GM21619 (cell line): ENCODE measurements at regions not wholly inside any gene's neighbourhood (a gene's known extent, or its start where the extent isn't known, plus 50 kb on each side); places are given as distances from the start of the nearest gene placed in this dataset.

Source experiments
- ATAC-seq: cut with Tn5 transposase; IDR thresholded peaks from one replicate; pipeline ENCODE4 v1.9.1; 2021; ENCODE audit not compliant: unreplicated experiment

DNA sequence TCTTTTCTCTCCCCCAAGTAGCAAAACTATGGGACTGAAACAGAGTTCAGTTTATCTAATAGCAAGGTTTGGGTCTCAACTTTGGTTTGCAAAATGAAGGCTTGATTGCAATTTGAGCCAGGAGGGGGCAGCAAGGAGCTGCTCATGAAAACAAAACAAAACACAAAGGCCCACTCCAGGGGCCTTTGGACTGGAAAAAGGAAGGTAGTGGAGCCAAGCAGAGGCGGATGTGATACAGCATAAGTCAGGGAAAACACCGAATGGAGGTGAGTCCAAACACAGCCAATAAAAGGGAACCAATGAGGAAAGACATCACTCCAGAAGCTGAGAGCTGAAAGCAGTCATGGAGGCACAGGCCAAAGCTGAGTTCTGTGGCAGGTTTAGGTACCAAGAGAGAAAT lies 799.7 kb upstream of the ACVR2A start:
- no peak for ATAC-seq

DNA sequence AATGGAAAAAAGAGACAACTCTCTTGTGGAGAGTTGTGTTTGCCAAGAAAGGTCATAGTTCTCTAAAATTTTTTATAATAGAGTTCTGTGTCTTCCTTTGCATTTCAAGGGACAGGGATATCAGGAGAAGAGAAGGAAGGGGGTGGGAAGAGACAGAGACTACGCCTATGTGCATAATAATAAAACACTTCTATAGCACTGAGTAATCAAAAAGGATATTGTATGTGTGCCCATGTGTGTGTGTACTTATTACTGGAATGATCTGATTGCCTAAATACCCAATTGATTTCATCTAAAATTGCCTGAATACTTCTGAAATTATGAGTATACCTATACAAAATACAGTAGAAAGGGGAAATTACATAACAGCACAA lies 803.7 kb upstream of the ACVR2A start:
- ATAC-seq, result no peak

DNA sequence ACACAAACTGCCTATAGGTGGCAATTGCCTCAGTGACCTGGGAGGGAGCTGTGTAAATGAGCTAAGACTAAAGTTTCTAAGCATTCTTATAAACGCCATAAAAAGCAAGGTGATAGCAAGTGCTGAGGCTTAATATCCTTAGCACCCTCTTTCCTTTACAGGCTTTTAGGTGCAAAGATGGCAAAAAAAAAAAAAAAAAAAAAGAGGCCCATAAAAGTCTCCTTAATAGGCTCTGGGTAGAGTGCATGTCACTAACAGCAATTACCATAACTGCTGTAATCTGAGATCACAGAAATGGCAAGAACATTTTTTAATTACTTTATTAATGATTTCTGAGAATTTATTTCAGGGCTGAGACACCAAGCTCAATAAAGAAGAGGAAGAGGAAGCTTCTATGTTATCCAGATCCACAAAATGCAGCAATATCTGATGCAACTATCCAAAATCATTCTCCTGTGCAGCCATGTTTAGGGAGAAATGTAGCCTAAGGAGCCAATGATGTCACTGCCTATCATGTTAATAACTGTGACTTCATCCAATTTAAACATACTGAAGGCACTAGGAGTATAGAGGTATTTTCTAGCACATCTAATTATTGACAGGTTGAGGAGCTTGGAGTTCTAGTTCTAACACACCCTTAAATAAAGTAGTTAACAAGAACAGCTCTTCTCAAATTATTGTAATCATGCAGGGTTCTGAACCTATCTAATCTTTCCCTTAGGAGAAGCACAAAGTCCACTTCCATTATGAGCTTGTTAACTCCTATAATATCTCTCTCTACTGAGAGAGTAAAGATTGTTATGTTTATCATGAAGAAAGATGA lies 804.3 kb upstream of the ACVR2A start:
- ATAC-seq, result no peak

DNA sequence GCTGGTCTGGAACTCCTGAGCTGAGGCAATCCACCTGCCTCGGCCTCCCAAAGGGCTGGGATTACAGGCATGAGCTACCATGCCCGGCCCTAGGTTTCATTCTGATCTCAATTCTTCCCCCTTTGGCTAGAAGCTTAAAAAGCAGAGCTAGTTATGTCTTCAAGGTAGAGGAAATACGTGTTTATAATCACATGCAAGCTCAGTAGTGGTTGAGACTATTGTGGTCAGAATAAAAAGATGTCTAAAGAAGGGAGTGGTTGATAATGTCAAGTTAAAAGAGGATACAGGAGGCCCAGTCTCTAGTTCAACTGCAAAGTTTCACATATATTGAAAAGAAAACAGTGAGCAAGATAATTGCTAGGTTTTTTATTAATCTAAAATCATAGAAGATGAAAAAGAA lies 807.8 kb upstream of the ACVR2A start:
- no peak for ATAC-seq

DNA sequence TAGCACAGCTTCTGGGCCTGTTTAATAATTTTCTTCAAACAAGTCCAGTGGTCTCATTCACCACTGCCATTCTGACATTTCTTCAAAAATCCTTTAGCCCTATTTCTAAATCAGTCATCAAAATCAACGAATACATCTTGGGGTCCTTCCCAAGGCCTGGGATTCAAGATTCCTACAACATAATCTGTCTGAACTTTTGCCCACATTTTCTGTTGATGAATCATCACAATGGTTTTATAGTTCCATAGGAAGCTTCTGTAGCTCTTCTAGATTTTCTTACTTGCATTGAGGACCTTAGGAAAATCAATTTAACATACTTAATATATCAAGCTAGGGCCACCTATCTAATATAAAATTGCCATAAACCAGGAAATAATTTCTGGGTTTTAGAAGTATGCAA lies 811.8 kb upstream of the ACVR2A start:
- no peak for ATAC-seq

DNA sequence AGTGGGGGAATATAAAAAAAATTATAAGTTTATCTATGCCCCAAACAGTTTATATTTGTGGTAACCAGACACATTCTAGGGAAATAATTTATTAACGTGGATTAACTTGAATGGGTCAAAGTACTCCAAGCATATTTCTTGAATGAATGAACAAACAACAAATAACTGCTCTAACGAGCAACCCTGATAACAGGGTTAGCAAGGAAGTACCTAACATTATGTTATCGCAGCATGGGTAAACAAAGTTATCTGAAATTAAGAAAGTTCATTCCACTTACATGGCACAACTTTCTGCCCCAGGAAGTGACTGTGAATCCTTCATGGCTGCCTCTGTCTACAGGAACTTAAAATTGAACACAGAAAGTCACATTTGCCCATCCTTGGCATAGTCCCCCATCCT lies 812.9 kb upstream of the ACVR2A start:
- ATAC-seq, result no peak

DNA sequence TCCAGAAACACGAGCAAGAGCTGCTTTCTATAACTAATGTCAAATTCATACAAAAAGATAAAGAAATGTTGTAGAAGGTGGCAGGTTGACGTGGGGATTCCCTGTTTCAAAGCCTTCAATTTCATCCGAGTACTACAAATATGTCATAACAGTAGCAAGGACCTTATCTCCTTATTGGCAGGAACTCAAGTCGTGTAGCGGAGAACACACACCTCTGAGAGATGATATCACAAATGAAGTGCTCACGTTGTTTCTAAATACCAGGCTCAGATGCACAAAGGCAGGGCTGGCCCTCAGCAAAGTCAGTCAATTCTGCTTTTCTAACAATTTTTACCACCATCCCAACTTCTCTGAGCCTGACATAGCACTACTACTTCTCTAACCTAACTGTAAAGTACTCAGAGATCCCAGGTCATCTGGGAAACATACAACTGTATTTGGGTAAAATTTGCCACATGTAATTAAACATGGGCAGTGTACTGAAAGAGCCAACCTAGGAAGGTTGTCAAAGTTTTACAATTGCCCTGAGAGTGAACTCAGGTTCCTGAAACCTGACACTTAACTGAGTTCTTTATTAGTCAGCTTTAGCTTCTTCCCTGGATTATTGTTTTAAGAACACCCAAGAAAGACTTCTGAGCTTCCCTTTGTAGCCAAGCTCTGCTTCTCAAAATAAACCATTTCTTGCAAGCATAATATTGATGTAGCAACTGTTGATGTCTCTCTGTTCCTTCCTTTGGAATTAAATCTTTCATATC lies 813.7 kb upstream of the ACVR2A start:
- ATAC-seq, result no peak

DNA sequence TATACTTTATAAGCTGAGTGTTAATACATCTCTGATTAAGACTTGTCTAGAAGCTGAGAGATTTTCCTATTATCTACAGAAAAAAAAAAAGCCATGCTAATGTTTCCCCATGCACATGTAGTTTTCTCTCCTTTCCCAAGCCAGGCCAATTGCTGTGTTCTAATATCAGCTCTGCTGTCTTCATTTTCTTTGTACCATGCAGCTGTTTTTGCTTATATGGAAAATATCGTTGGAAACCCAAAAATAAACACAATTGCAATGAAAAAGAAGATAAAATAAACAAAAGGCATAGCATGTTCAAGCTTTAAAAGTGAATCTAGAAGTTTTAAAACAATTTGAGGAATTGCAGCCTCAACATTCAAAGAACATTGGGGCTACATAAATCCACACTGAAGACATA lies 817.4 kb upstream of the ACVR2A start:
- no peak for ATAC-seq

DNA sequence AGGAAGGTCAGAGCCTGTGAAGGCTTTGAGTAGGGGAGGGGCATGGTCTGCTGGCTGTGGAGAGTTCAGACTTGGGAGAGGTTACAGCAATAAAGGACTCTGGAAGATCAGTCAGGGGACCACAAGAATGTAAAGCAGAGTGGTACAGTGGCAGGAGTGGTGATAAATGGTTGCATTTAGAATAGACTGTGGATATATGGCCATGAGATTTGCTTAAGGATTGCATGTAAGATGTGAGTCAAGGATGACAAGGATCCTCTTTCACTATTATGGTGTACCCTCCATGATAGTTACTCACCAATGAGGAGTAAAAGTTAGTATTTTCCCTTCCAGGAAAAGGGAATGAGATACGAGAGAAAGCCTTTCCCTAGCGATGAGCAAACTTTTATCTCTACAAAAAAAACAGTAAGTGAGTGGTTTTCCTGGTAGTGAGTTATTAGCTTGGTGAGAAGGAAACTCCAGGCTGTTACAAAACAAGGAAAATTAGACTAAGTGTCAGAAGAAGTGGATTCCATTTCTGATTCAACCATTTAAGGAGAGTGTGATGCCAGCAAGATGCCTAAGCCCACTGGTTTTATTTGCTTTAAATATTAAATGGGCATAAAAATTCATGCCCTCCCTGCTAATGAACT lies 818.0 kb upstream of the ACVR2A start:
- ATAC-seq, result no peak

DNA sequence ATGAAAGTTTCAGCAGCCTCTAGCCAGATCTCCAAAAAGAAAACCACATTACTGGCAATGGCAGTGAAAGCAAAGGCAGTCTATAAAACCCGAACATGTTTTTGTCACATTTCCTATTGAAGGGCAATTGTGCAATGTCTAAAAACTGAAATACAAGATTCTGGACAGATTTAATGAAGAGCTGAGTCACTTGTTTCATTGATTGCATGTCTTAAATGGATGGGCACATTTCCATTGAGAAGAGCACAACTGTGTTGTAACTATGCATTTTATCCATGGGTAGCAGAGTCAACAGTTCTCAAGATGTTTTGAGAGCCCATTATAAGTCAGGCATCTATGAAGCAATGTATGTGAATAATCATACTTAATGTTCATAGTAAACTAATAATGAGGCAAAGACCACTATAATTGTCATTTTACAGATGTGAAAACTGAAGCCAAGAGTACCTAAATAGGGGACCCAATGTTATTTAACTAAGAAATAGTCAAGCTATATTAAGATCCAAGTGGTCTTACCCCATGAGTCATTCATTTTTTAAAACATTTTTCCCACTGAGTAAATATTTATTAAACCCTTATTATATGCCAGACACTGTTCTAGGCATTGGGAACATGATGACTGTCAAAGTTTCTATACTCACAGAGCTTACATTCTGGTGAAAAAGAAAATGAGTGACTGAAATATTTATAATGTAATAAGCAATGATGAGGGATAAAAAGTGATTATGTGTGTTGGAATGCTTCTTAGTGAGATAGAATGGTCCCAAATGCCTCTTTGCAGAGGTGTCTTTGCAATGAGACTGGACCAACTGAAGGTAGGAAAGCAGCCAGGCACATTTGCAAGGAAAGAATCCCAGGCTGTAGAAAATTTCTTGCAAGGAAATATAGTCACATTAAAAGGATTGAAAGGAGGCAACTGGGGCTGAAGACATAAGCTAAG lies 818.9 kb upstream of the ACVR2A start:
- no peak for ATAC-seq

DNA sequence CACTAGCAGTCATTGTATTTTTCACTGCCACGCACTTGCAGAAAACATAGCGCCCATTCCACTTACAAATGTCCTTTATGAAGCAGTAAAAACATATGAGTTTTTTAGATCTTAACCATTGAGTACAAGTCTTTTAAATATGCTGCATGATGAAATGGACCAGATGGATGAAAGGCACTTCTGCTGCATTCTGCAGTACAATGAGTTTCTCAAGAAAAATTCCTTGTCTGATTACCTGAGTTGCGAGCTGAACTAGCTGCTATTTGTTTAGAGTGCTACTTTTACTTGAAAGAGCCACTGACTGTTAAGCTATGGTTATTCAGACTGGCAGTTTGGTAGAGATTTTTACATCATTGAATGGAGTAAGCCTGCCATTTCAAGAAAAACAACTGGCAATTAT lies 825.5 kb upstream of the ACVR2A start:
- ATAC-seq, result no peak

DNA sequence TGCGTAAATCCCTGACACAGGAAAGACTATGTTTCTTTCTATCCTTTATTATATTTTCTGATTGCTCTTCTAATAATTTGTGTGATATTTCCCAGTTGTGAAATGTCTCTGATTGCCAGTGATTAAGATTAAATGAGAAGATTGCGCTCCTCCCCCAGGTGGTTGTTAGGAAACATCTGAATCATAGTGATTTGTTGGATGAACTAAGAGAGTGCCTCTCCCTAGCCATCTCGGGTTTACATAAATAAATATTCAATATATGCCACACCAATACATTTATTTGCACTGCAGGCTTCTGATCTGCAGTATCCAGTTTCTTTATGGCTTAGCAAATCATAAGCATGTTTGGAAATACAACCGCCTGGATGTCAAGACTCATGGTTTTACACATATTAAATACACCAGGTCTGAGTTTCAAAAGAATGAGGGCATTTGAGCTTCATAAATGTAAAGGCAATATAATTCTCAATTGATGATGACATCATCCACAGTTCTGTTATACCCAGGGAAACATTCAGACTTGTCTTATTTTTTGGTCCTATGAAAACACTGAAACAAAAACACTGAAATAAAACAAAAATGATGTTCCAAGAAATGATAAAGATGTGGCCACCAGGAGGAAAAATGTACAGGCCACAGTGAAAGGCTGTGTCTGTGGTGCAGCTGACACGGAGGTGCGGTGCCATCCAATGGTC lies 826.7 kb upstream of the ACVR2A start:
- no peak for ATAC-seq

DNA sequence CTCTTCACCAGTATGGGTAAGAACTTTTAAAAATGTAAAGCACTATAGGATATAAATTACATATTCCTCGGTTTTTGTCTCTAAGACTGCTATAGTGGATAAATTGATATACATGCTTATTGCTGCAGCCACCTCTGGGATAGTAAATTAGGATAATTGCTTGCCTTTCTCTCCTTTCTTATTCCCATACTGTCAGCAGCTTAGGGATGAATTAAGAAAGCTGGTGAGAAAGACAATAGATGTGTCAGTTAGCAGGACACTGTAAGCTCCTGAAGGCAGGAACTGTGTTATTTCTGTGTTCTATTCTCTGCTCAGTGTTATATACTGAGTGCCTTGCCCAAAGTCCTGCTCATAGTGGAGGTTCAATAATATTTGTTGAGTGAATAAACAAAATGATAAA lies 828.6 kb upstream of the ACVR2A start:
- no peak for ATAC-seq

DNA sequence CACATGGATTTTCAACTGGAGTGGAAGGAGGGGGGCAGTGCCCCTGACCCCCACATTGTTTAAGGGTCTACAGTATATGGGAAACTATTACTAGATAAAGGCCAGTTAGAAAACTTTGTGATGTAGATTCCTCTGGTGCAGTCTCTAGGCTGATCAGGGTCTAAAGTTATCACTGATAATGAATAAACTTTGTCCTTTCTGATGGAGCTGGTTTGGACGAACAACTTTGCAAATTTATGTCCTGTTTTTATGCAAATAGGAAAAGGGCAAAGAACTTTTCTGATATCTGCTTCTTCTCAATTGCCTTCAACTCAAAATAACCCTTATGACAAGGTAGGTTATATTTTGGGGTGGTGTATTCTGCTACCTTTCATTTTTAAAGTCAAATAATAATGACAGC lies 829.2 kb upstream of the ACVR2A start:
- ATAC-seq, result no peak

DNA sequence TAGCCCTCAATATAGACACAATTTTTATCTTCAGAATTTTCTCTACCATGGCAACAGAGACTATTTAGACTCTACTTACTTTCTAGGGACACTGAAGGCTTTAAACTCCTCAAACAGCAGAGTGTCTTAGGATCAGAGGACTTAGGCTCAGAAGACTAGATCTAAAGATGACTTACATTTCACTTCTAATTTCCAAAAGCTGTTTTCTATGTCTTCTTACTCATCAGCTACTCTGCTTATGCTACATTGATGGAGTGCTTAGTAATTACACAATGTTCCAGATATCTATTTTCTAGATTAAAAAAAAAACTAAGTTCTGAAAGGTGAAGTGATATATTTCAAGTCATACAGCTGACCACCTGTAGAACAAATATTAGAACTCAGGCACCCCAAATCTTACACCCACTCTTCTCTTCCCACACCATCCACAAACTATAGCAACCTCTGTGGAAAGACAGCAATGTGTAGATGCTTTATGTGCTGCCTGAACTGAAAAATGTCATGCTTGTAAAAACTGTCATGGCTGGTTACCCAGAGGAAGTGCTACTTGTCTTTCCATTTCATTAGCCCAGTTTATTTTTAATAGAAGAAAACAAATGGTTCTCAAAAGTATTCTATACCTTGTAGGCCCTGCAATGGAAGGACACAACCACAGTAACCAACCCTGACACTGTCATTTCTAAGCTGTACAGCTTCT lies 831.0 kb upstream of the ACVR2A start:
- ATAC-seq, result no peak

DNA sequence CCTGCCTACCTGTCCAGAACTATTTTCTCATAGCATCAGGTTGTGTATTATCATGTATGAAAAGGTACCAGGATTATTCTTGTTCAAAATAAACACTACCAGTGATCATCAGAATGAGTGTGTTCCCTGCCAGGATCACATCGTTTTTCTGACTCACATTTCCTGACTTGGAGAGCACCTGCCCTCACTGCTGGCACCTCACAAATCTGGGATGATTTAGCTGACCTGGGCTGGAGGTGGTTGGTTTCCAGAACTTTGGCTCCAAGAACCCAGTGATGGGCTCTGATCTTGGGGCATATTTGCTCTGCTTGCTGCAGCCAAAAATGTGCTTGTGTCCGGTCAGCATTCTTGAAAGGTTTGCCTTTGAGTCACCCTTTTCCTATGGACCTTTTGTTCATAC lies 836.3 kb upstream of the ACVR2A start:
- no peak for ATAC-seq

DNA sequence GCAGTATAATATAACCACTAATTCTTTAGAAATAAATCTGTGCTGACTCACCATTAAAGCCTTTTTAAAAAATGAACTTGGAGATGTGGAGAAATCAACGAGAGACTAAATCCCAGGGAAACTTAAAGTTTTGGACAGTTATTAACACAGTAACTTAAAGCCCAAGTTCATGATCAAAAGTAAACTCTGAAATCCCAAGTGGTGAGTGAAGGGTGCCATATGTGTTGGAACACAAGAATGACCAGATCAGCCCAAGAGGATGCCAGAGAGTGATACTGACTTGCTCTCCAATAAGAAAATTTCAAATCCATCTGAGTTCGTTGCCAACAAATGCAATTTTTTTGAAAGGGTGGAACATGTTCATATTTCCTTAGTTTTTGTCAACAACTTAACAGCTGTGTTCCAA lies 838.1 kb upstream of the ACVR2A start:
- ATAC-seq, result no peak

DNA sequence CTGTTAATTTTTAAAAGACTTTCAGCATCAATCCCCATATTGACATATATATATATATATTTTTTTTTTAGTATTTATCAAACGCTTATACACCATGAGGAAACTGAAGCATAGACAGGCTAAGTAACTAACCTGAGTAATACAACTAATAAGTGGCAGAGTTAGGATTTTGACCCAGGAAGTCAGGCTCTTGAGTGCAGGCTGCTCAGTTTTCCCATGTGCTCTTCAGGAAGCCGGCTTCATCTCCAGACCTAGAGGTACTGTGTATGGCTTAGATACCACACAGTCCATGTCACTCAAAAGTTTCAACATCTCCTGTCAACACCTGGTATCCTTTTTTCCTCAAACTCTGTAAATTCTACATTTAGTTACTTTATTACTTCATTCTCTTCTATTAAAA lies 841.7 kb upstream of the ACVR2A start:
- ATAC-seq, result no peak

DNA sequence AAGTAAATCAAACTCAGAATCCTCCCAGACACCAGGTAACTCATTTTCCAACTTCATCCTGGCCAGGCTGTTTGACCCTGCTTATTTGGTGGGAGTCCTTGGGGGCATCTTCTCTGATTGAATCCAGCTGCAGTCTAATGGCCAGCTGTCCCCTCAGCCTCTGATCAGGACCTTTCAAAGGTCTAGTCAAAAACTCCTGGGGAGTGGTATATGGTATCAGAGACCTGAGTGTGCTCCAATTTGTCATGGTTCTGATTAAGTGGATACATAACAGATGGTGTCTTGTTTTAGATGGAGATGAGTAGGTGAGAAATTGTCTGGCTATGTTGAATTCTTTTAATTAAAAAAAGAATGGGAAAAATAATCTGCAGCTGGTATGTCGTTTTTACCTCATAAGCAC lies 842.6 kb upstream of the ACVR2A start:
- no peak for ATAC-seq

DNA sequence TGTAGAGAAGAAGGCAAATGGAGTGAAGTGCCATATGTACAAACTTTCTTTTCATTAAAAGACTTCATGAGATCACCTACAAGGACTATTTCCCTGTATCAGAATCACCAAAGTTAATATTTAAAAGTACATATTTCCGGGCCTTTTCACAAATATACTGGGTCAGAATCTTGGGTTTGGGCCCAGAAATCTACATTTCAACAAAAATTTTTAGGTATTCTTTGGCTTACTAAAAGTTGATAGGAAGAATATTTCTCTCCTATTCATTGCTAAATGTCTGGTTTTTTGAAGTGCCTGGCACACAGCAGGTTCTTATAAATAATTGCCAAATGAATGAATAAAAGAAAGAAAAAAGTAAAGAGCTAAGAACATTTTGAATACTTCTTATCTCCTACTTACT lies 843.8 kb upstream of the ACVR2A start:
- no peak for ATAC-seq
